Left hindlimb (tissue), 1 donor: ENCODE measurements at regions not wholly inside any gene's neighbourhood (a gene's known extent, or its start where the extent isn't known, plus 50 kb on each side); places are given as distances from the start of the nearest gene placed in this dataset.
"Not testable (repeated sequence)": the region's sequence is repeated elsewhere in the genome, so short reads cannot be mapped to it uniquely, and the experiment has no call there.

Experiments
- DNase-seq: peaks from one replicate; pipeline ENCODE4 v3.0.0-alpha.2; 2018

DNA sequence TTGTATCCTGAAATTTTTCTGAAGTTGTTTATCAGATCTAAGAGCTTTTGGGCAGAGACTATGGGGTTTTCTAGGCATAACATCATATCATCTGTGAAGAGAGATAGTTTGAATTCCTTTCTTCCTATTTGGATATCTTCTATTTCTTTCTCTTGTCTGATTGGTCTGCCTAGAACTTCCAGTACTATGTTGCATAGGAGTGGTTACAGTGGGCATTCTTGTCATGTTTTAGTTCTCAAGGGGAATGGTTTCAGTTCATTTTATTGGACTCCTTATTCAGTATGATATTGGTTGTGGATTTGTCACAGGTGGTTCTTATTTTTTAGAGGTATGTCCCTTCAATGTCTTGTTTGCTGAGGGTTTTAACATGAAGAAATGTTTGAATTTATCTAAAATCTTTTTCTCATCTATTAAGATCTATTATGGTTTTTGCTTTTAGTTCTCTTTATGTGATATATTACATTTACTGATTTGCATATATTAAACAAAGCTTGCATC is 286.6 kb upstream of the C1QTNF3 start:
- not testable (repeated sequence) for DNase-seq

DNA sequence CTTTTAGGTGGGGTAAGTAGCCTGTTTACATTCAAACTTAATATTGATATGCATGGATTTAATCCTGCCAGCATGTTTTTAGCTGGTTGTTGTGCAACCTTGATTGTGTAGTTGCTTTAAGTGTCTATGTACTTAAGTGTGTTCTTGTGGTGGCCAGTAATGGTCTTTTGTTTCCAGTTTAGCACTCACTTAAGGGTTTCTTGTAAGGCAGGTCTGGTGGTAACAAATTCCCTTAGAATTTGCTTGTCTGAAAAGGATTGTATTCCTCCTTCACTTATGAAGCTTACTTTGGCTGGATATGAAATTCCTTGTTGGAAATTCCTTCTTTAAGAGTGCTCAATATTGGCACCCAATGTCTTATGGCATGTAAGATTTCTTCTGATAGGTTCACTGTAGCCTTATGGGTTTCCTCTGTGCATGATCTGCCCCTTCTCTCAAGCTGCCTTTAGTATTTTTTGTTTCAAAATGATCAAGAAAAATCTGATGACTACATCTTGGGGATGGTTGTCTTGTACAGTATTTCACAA is 289.0 kb upstream of the C1QTNF3 start:
- not testable (repeated sequence) for DNase-seq

DNA sequence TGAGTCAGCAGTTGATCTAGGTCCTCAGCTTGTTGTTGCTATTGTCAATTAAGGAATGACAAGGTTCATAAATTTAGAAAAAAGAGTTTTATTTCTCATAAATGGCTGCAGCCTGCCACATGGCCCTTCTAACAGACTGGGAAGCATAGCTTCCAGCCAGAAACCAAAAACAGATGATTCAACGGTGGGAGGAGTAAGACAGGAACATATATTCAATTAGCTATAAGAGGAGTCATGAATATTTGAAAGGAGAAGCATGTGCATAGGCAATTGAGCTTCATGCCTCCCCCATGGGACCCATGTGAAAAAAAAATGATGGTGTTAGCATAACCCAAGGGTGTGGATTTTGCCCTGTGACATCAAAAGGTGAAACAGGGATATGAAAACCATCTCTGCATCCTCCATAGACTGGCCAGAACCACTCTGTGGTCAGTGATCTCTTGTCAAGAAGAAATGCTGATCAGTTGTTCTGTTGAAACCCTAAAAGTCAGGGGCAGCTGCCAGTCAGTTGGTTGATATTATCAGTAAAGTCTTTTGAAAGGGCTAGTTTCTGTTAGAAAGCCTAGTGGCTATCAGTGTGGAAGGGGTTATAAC is 296.5 kb upstream of the C1QTNF3 start:
- not testable (repeated sequence) for DNase-seq

DNA sequence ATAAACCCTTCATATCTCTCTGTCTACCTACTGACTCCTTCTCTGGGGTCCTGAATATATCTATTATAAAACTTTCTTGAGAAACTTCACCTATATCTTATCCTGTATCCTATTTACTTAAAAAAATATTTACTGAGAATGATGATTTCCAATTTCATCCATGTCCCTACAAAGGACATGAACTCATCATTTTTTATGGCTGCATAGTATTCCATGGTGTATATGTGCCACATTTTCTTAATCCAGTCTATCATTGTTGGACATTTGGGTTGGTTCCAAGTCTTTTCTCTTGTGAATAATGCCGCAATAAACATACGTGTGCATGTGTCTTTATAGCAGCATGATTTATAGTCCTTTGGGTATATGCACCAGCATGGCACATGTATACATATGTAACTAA is 301.7 kb upstream of the RAI14 start:
- not testable (repeated sequence) for DNase-seq

DNA sequence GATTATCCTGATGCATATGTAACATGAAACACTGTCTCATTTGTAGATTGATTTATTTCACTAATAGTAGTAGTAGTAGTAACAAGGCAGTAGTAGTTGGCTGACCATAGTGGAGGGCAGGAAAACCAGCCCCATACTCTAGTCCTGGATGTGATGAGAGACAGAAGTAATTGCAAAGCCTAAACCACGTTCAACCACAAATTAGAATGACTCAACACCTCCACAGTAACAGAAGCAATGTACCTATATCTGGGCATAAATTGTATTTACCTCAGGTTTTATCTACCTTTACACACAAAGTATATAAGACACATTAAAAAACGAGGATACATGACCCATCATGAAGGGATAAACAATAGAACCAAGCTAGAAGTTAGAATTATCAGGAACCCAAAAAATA is 284.7 kb upstream of the RAI14 start:
- not testable (repeated sequence) for DNase-seq

DNA sequence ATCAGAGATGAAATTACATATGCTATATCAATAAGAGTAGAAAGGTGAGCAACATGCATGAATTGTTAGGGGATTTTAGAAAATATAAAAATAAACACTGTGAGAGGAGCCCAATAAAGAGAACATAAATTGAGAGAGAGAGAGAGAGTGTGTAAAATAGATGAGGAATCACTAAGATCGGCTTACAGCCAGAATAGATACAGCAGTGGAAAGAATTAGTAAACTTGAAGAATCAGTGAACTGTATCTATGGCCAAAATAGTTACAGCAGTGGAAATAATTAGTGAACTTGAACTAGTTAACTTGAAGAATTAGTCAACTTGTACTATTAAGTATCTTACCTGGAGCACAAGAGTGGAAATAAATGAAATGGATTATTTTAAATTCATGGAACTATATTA is 284.3 kb upstream of the RAI14 start:
- not testable (repeated sequence) for DNase-seq

DNA sequence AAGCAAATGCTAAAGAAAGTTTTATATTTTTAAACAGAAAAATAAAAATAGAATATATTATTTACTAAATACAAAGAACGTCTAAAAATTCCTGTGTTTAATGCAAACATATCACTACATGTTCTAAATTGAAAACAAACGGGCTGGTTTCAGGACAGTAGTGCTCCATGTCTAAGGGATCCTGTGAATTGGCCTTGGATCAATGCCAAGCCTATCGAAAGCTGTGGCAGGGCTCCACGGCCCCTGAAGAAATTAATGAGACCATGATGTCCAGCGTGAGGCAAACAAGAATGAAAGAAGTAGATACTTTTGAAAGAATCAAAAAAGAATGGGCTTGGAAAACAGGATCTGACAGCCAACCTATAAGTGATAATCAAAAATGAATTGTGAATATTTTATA is 283.4 kb upstream of the RAI14 start:
- DNase-seq = not testable (repeated sequence)

DNA sequence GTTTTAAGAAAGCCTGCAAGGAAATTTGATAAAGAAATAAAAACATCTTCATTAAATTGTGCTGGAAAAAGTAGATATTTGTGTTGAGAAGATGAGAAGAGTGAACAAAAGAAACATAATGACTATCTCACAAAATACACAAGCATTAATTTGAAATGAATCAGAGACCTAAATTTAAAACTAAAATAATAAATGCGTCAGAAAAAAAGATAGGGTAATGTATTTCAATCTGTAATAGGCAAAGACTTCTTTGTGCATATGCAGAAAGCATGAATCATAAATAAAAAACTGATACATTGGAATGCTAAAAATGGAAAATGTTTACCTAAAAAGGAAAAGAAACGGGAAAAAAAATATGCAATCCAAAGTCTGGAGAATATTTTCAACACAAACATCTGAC is 278.5 kb upstream of the RAI14 start:
- DNase-seq = not testable (repeated sequence)

DNA sequence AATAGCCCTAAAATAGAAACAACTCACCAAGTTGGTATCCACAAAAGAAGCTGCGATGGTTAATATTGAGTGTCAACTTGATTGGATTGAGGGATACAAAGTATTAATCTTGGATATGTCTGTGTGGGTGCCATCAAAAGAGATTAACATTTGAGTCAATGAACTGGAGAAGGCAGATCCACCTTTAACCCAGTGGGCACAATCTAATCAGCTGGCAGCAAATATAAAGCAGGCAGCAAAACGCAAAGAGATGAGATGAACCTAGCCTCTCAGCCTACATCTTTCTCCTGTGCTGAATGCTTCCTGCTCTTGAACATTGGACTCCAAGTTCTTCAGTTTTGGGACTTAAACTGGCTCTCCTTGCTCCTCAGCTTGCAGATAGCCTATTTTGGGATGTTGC is 277.6 kb upstream of the RAI14 start:
- not testable (repeated sequence) for DNase-seq

DNA sequence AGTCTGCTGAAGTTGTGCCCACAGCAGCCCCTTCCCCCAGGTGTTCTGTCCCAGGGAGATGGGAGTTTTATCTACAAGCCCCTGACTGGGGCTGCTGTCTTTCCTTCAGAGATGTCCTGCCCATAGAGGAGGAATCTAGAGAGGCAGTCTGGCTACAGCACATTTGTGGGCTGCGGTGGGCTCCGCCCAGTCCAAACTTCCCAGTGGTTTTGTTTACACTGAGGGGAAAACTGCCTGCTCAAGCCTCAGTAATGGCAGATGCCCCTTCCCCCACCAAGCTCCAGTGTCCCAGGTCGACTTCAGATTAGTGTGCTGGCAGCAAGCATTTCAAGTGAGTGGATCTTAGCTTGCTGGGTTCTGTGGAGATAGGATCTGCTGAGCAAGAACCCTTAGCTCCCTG is 267.4 kb upstream of the RAI14 start:
- peak; percentile 26 for DNase-seq

DNA sequence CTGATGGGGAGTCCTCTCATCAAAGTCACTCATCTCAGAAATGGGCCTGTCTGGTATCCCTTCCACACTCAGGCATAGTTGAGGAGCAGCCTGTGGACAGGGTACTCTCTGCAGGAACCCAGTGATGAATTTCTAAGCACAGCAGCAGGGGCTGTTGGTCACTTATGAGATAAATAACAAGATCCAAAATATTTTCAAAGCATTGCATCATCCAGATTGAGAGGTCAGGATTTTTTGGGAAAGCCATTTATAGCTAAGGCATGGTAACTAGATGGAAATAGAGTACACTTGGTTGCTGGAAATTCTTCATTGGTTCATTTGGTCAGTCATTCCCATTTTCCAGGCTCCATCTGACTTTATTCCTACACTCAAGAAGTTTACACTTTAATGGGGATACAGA is 246.8 kb upstream of the RAI14 start:
- no peak for DNase-seq

DNA sequence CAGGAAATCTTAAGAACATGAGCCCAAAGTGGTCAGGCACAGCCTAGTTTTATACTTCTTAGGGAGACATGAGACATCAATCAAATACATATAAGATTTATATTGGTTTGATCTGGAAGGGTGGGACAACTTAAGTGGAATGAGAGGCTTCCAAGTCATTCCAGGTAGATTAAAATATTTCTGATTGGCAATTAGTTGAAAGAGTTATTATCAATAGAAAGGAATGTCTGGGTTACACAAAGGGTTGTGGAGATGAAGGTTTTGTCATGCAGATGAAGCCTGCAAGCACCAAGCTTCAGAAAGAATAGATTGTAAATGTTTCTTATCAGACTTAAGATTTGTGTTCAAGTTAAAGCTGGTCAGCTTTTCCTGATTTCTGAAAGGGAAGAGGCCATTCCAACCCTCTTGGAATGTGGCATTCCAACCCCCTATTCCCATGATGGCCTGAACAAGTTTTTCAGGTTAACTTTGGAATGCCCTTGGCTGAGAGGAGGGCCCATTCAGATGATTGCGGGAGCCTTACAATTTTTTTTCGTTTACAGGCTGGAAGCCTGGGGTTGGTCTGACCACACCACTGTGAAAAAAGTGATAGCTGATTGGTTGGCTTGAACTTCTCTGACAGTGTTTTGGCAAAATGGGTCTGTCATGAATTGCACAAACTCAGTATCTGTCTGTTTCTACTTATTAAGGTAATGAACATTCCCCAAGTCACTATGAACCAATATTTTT is 245.6 kb upstream of the RAI14 start:
- no peak for DNase-seq

DNA sequence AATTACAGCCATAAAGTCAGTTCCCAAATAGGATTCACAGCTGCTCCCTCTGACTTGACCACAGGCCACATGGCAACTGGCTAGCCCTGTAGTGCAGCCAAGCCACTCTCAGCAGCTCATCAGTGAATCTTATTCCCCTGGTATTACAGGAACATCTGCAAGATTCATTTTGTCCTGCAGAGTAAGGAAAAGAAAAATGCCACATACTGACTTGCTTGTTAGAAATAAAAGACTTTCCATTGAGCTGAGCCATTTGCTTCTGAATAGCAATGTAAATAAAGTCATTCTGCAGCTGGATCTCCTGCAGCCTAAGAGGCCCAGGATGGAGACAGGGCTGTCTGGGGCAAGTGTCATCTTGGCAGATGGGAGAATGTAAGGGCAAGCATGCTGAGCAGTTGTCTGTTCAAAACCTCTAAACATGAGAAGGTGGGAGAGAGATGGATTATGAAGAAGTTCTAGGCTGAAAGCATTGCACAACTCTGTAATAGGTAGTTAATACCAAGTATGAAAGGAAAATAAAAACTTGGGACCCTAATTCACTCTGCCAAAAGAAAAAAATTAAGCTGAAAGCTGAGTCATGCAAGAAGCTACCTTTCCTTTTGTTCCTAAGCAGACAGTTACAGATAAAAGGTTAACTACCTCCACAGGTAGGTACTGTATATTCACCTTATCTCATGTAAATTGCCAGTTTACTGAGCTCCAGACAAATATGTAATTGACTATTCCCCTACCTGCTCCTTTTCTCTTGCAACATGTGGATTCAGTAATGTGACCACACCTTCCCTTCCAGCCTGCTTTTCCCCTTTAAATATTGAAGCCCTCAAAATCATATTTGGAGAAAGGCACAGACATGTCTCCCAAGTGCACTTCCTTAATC is 244.4 kb upstream of the RAI14 start:
- peak; percentile 83 for DNase-seq

DNA sequence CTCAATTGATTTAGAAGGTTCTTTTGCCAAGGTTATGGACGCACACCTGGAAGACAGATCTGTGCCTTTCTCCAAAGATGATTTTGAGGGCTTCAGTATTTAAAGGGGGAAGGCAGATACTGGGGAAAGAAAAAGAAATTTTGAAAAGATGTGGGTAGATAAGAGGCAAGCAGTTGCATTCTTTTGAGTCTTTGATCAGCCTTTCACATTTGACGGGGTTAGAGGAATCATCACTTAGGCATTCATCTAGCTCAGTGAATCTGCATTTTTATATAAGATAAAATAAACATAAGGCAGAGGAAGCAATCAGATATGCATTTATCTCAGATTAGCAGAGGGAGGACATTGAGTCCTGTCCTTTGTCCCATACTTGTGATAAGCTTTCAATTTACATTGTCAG is 243.4 kb upstream of the RAI14 start:
- no peak for DNase-seq

DNA sequence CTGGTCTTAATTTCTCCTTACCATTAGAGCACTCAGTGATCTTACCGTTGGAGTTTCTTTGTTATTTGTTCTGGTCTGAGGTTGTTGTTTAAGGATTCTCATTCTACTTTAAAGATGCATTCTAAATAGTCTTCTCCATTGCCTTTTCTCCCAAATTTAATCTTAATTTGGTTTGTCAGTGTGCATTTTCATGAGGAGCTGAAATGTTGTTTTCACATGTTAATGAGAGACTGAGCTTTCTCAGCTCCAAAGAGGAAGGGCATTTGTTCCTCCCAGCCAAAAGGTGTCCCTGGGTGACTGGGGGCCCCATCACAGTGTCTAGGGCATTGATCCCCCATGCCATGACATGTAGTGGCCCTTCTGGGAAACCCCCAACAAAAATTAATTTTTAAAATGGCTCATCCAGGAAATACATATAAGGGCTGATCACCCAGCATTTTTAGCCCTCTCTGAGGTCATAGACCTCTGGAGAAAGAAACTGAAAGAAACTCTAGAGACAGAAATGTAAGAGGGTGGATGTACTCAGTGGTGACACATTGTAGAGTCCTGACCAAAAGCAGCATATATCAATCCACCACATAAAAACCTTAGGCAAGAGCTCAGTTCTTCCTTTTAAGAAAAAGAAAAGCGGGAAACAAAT is 240.4 kb upstream of the RAI14 start:
- DNase-seq = no peak

DNA sequence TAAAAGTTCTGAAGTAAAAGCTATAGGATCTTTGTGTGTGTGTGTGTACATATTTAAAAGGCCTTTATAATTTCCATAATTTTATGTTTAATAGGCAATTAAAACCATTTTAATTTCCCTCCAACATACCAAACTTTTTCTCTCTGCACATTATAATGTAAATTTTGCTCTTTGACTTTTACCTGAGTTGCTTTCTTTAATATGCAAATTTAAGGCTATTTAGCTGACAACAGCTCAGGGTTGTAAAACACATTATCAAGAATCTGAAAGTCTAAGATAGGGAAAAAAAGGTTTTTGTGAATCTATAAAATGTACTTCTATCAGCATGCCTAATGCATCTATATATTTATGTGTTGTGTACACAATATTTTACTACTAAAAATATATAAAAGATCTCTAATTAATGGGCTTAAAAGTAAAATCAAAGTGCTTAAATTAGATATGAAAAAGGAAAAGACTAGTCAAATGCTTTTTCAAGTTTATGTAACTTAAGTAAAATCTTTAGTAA is 239.6 kb upstream of the RAI14 start:
- DNase-seq = no peak

DNA sequence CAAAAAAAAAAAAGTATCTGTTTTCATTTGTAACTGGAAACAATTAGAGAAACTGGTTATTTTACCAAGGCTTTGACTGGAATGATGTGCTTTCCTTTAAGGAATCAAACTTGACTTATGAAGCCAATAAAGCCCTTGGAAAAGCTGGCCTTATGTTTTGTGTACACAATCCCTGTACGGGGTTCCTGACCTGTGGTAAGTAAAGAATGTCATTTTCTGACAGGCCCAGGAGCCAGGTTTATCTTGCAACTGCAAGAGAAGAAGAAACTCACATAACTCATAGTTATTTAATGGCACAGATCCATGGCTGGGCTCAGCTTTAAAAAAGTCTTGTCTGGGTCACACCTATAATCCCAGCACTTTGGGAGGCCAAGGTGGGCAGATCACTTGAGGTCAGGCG is 235.9 kb upstream of the RAI14 start:
- DNase-seq = not testable (repeated sequence)

DNA sequence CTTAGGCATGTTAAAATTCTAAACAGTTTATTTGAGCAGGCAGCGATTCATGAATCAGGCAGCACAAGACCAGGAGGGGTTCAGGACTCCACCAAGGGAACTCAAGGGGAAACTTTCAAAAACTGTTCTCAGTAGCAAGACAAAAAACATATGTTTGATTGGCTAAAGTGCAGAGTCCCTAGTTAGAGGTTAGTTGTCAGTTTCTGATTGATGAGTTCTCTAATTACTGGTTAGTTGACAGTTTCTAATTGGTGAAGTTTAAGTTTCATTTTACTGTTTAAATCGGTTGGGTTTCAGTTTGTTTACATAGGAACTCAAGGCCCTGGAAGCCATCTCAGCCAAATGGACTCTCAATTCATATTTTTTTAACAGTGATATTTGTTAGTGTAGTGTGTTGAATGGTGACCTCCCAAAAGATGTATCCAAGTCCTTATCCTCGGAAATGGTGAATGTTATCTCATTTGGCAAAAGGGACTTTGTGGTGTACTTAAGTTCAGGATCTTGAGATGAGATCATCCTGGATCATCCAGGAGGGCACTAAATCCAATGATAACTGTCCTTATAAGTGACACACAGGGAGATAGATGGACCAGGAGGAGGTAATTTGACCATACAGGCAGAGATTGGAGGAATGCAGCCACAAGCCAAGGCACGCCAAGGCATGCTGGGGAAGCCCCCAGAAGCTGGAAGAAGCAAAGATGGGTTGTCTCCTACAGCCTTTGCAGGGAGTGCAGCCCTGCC is 219.2 kb upstream of the RAI14 start:
- no peak for DNase-seq

DNA sequence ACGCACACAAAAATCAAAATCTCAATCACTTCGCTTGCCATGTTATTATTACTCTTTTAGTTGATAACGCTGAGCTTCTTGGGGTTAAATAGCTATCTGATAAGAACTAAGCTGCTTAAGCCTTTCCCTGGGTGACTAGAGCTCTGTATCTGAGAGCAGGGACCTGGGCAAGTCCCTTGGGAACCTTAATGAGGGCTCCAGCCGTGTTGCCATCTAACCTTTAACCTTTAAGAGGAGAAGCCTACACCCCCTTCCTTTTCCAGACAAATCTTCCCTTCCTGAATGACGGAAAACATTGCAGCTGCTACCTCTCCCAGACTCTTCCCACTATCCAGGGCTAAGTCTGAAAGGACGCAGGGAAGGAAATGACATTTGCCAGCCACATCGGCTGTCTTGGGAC is 216.5 kb upstream of the RAI14 start:
- no peak for DNase-seq

DNA sequence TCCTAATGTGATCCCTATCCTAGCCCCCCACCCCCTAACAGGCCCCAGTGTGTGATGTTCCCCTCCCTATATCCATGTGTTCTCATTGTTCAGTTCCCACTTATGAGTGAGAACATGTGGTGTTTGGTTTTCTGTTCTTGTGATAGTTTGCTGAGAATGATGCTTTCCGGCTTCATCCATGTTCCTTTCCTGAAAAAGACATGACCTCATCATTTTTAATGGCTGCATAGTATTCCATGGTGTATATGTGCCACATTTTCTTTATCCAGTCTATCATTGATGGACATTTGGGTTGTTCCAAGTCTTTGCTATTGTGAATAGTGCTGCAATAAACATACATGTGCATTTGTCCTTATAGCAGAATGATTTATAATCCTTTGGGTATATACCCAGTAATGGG is 214.4 kb upstream of the RAI14 start:
- not testable (repeated sequence) for DNase-seq

DNA sequence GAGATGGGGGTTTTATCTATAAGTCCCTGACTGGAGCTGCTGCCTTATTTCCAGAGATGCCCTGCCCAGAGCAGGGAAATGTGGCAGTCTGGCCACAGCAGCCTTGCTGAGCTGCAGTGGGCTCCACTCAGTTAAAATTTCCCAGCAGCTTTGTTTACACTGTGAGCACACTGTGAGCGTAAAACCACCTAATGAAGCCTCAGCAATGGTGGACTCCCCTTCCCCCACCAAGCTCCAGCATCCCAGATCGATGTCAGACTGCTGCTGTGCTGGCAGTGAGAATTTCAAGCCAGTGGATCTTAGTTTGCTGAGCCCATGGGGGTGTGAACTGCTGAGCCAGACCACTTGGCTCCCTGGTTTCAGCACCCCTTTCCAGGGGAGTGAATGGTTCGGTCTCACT is 208.7 kb upstream of the RAI14 start:
- no peak for DNase-seq

DNA sequence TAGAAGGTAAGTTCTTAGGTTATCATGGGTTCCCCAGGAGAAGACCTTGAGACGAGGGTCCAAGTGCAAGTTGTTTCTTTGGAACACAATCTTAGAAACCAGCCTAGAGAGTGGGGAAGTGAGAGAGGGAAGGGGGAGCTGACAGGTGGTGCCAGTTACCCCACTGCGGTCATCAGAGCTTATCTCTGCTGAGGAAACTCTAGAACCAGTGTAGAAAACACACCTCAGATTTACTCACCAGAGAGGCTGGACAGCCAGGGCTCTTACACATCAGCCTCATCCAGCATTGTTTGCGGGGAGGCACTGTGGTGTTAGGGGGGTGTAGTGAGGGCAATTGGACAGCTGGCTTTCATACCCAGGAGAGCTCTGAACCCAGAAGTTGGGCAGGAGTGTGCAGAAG is 206.5 kb upstream of the RAI14 start:
- no peak for DNase-seq
